GM19240 (cell line): ENCODE measurements at regions not wholly inside any gene's neighbourhood (a gene's known extent, or its start where the extent isn't known, plus 50 kb on each side); places are given as distances from the start of the nearest gene placed in this dataset.
"Not testable (repeated sequence)": the region's sequence is repeated elsewhere in the genome, so short reads cannot be mapped to it uniquely, and the experiment has no call there.

Experiments
- DNase-seq: peaks from one replicate; pipeline ENCODE4 v3.0.0; 2011; ENCODE audit warnings: low spot score; ENCODE audit not compliant: insufficient read length

GRCh38 chrX:65331371-65331770 is 203.2 kb downstream of the LAS1L start:
- no peak for DNase-seq

GRCh38 chrX:65300104-65300809 is 234.3 kb downstream of the LAS1L start:
- DNase-seq: no peak

GRCh38 chrX:65282905-65283304 is 251.7 kb downstream of the LAS1L start:
- DNase-seq: not testable (repeated sequence)

GRCh38 chrX:65273152-65273551 is 261.4 kb downstream of the LAS1L start:
- DNase-seq: no peak

GRCh38 chrX:65266482-65266881 is 268.1 kb downstream of the LAS1L start:
- DNase-seq: no peak

GRCh38 chrX:65253817-65254216 is 277.6 kb upstream of the ZC4H2 start:
- DNase-seq: no peak

GRCh38 chrX:65241059-65241721 is 264.9 kb upstream of the ZC4H2 start:
- no peak for DNase-seq

GRCh38 chrX:65203545-65203944 is 227.3 kb upstream of the ZC4H2 start:
- DNase-seq: no peak

- DNase-seq: no peak
These were observed 220.6 kb upstream of the ZC4H2 start for GRCh38 chrX:65196758-65197360.

GRCh38 chrX:65195621-65196020 is 219.4 kb upstream of the ZC4H2 start:
- DNase-seq: no peak

- DNase-seq: no peak
These were observed 218.3 kb upstream of the ZC4H2 start for GRCh38 chrX:65194547-65194946.

- DNase-seq: not testable (repeated sequence)
These were observed 187.1 kb upstream of the ZC4H2 start for GRCh38 chrX:65163325-65163724.

GRCh38 chrX:65148232-65148631 is 172.0 kb upstream of the ZC4H2 start:
- DNase-seq: no peak

- DNase-seq: no peak
These were observed 160.2 kb upstream of the ZC4H2 start for GRCh38 chrX:65136424-65136823.

GRCh38 chrX:65127842-65128241 is 151.6 kb upstream of the ZC4H2 start:
- DNase-seq: no peak

GRCh38 chrX:65098851-65099250 is 122.6 kb upstream of the ZC4H2 start:
- DNase-seq: no peak

- DNase-seq: no peak
These were observed 117.4 kb upstream of the ZC4H2 start for GRCh38 chrX:65093658-65094057.

- DNase-seq: no peak
These were observed 97.0 kb upstream of the ZC4H2 start for GRCh38 chrX:65073233-65073632.

- no peak for DNase-seq
These were observed 96.3 kb upstream of the ZC4H2 start for GRCh38 chrX:65072590-65072989.

GRCh38 chrX:65058626-65059025 is 82.4 kb upstream of the ZC4H2 start:
- not testable (repeated sequence) for DNase-seq

- DNase-seq: no peak
These were observed 68.8 kb upstream of the ZC4H2 start for GRCh38 chrX:65045001-65045400.

GRCh38 chrX:65035446-65035770 is 59.2 kb upstream of the ZC4H2 start:
- no peak for DNase-seq
